CD4-positive, alpha-beta memory T cell (primary cell): ENCODE measurements at regions not wholly inside any gene's neighbourhood (a gene's known extent, or its start where the extent isn't known, plus 50 kb on each side); places are given as distances from the start of the nearest gene placed in this dataset.
"Not testable (repeated sequence)": the region's sequence is repeated elsewhere in the genome, so short reads cannot be mapped to it uniquely, and the experiment has no call there.

Experiments used
- CTCF ChIA-PET: fragments of 350-600 bp; sonication (Branson Sonifier 250); formaldehyde crosslinking; loops from one replicate; lab custom pipeline; 2021; ENCODE audit warnings: inconsistent platforms; ENCODE audit not compliant: partially characterized antibody; lab: Charles Lee
- POLR2A ChIA-PET: fragments of 350-600 bp; sonication (Branson Sonifier 250); formaldehyde crosslinking; loops from one replicate; lab custom pipeline; 2021; ENCODE audit not compliant: partially characterized antibody; lab: Charles Lee
- DNase-seq, 5 donors: peaks; one replicate each; pipeline versions ENCODE4 v3.0.0 to v3.0.0-alpha.2; 2020 to 2022; ENCODE audit warnings: mixed read lengths in 1 of 5
- H3K27ac ChIP-seq: one replicate; pipeline ENCODE4 v1.7.0; 2013; ENCODE audit warnings: low read depth, low read length
- H3K27me3 ChIP-seq: 2 replicates; pipeline ENCODE4 v1.7.0; 2013; ENCODE audit warnings: mild to moderate bottlenecking, low read length, moderate library complexity; ENCODE audit not compliant: insufficient read depth
- H3K36me3 ChIP-seq: 2 replicates; pipeline ENCODE4 v1.7.0; 2013; ENCODE audit warnings: mild to moderate bottlenecking, low read length, moderate library complexity; ENCODE audit not compliant: insufficient read depth
- H3K4me1 ChIP-seq: 2 replicates; pipeline ENCODE4 v1.7.0; 2013; ENCODE audit warnings: mild to moderate bottlenecking, low read length, moderate library complexity; ENCODE audit not compliant: insufficient read depth
- H3K4me3 ChIP-seq, 2 donors: one replicate each; pipeline ENCODE4 v1.7.0; 2013; ENCODE audit warnings: low read length in 2 of 2, mild to moderate bottlenecking in 1 of 2
- H3K9me3 ChIP-seq, 2 donors: one replicate each; pipeline ENCODE4 v1.7.0; 2013; ENCODE audit warnings: low read length in 2 of 2, control low read depth in 1 of 2; ENCODE audit not compliant: control insufficient read depth in 1 of 2
- H3K27ac Mint-ChIP-seq, 7 donors: one replicate each; pipeline ENCODE4 v1.8.0; 2020 to 2021; ENCODE audit warnings: mixed read lengths in 7 of 7, mild to moderate bottlenecking in 6 of 7, inconsistent platforms in 3 of 7, moderate library complexity in 3 of 7
- H3K27me3 Mint-ChIP-seq, 2 donors: one replicate each; pipeline ENCODE4 v1.8.0; 2020 to 2021; ENCODE audit warnings: mixed read lengths in 2 of 2
- H3K36me3 Mint-ChIP-seq, 2 donors: one replicate each; pipeline ENCODE4 v1.8.0; 2020 to 2021; ENCODE audit warnings: mixed read lengths in 2 of 2, inconsistent platforms in 1 of 2, mild to moderate bottlenecking in 1 of 2
- H3K4me1 Mint-ChIP-seq, 4 donors: one replicate each; pipeline ENCODE4 v1.8.0; 2020 to 2021; ENCODE audit warnings: mixed read lengths in 4 of 4, mild to moderate bottlenecking in 1 of 4
- H3K4me3 Mint-ChIP-seq, 8 donors: one replicate each; pipeline ENCODE4 v1.8.0; 2020 to 2021; ENCODE audit warnings: mixed read lengths in 8 of 8, mild to moderate bottlenecking in 7 of 8, moderate library complexity in 6 of 8, inconsistent platforms in 3 of 8
- H3K9me3 Mint-ChIP-seq, 8 donors: one replicate each; pipeline ENCODE4 v1.8.0; 2020 to 2021; ENCODE audit warnings: mixed read lengths in 8 of 8, mild to moderate bottlenecking in 5 of 8, inconsistent platforms in 3 of 8, moderate library complexity in 1 of 8
- intact Hi-C: fragments of 100-400 bp; cut with micrococcal nuclease; formaldehyde crosslinking; loops from one replicate; pipeline ENCODE4 v1.15.1; 2023

DNA sequence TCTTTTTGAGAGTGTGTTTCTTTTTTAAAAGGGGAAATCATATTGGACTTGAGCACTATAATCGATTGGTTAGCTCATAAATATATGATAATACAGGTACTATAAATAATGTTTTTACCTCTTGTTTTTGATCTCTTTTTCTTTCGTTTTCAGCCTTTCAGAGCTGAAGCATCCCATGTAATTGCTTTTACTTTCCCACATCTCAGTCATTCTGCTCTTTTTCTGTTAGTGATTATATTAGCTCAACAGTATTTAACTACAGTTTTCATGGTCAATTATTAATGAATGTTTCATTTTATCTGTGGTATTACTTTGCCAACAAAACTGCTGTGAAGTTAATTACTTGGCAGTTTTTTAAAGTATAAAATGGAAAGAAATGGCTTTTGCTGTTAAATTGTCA is 811.1 kb downstream of the PRIM2 start:
- H3K4me3 Mint-ChIP-seq, CTCF ChIA-PET, DNase-seq, H3K4me1 Mint-ChIP-seq, H3K27me3 ChIP-seq, H3K4me3 ChIP-seq, H3K36me3 Mint-ChIP-seq, H3K9me3 ChIP-seq, POLR2A ChIA-PET, H3K36me3 ChIP-seq, H3K27me3 Mint-ChIP-seq, H3K27ac Mint-ChIP-seq, H3K4me1 ChIP-seq, H3K27ac ChIP-seq, intact Hi-C loops: not testable (repeated sequence)
- H3K9me3 Mint-ChIP-seq: peaks cover 0 to 17% (median 7%) of the 10 kb centered on the region in 8 donors

DNA sequence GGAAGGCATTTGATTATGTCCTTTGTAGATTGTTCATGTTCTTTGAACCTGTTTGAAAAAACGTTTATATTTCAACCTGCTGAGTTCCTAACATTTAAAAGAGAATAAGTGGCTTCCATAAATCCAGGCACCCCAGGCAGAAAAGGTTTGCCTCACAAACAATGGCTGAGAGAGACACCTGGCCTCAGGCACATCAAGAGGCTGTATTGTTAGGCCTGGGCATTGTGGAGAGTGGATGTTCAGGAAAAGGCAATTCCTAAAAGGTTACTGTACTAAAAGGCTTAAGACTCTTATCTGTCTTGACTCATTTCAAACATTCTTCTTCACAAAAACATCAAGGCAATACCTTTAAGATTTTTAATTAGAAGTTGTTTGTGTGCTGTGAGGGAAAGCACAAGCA is 811.7 kb downstream of the PRIM2 start:
- DNase-seq, H3K4me1 ChIP-seq, H3K4me3 Mint-ChIP-seq, H3K27me3 ChIP-seq, H3K4me1 Mint-ChIP-seq, H3K27me3 Mint-ChIP-seq, H3K9me3 ChIP-seq, H3K4me3 ChIP-seq, H3K36me3 ChIP-seq, H3K36me3 Mint-ChIP-seq, intact Hi-C loops, H3K27ac ChIP-seq, H3K27ac Mint-ChIP-seq, POLR2A ChIA-PET, CTCF ChIA-PET: not testable (repeated sequence)
- H3K9me3 Mint-ChIP-seq: peaks cover 0 to 17% (median 7%) of the 10 kb centered on the region in 8 donors

DNA sequence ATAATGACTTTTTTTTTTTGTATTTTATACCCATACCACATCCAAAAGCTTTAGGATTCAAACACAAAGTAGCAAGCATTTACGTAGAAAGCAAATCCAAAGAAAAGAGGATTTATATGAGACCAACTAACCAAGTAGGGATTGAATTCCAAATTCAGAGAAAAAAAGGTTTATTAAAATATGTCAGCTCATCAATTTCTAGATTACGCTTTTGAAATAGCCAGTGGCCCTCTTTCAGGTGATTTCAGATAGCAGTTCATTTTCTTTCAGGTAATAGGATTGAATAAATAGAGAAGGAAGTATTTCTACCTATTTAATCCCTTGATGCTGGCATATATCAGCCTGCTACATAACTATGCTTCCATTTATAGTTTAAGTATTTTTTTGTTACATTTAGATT is 822.3 kb downstream of the PRIM2 start:
- H3K9me3 Mint-ChIP-seq, POLR2A ChIA-PET, H3K27me3 ChIP-seq, H3K27me3 Mint-ChIP-seq, intact Hi-C loops, H3K36me3 Mint-ChIP-seq, H3K4me3 Mint-ChIP-seq, H3K27ac ChIP-seq, H3K9me3 ChIP-seq, H3K4me3 ChIP-seq, DNase-seq, H3K27ac Mint-ChIP-seq, H3K36me3 ChIP-seq, H3K4me1 Mint-ChIP-seq, CTCF ChIA-PET, H3K4me1 ChIP-seq: not testable (repeated sequence)

DNA sequence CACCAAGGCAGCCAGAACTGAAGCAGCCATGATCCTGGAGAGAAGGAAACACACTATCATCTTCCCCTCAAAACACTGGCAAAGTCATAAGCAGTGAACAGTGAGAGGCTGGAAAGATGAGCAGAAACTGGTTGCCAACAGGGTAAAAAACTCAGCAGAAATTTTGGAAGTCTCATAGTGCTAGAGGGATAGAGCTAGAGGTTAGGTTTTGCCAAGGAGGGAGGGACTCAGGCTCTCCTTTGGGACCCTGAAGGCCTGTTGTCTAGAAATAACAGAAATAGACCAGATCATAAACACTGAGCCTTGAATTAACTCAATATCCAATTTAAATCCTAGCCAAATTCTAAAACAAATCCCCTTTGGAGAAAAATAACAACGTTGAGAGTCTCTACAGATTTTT is 853.6 kb downstream of the PRIM2 start:
- H3K4me1 ChIP-seq, H3K9me3 Mint-ChIP-seq, intact Hi-C loops, H3K4me3 Mint-ChIP-seq, POLR2A ChIA-PET, H3K27me3 Mint-ChIP-seq, H3K9me3 ChIP-seq, CTCF ChIA-PET, H3K4me1 Mint-ChIP-seq, H3K27me3 ChIP-seq, DNase-seq, H3K4me3 ChIP-seq, H3K27ac ChIP-seq, H3K36me3 ChIP-seq, H3K36me3 Mint-ChIP-seq, H3K27ac Mint-ChIP-seq: not testable (repeated sequence)

DNA sequence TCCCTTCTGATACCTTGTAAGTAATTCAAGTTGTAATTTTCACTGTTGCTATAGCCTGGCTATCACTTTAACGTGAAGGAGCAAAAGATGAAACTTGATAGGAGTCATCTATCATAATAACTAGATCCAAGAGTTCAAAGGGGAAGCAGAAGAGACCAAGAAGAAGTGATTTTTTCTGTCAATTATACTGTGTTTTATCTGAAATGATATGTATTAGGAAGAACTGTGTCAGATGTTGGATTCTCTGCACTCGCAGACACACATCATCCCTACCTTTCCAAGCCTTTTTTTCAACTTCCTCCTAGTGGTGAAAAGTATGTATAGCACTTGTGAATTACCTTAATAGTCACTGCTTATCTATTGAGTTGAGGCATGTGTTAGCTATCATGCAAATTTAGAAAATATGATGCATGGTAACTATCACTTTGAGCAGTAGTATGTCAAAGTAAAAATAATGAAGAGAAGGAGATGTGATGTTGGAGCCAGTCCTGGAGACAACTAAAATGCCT is 864.2 kb downstream of the PRIM2 start:
- intact Hi-C loops, H3K4me1 Mint-ChIP-seq, POLR2A ChIA-PET, H3K27me3 Mint-ChIP-seq, H3K27ac ChIP-seq, CTCF ChIA-PET, H3K27ac Mint-ChIP-seq, DNase-seq, H3K4me3 Mint-ChIP-seq, H3K4me3 ChIP-seq, H3K27me3 ChIP-seq, H3K9me3 ChIP-seq, H3K36me3 ChIP-seq, H3K4me1 ChIP-seq, H3K36me3 Mint-ChIP-seq, H3K9me3 Mint-ChIP-seq: not testable (repeated sequence)

DNA sequence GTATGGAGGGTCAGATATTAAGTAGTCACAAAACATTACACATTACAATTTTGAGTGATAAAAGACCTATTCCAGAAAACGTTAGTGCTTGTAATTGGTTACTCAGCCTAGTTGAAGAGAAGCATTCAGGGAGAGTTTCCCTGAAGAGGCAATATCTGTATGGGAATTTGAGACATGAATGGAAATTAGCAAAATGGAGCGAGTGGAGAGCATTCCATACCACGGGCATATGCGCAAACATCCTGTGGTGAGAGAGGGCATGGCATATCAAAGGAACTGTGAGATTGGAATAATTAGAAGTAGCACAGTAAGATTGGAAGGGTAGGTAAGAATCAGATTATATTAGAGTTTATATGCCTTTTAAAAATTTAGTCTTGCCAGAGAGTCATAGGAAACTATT is 867.9 kb downstream of the PRIM2 start:
- H3K27ac ChIP-seq, POLR2A ChIA-PET, H3K27me3 Mint-ChIP-seq, CTCF ChIA-PET, H3K4me3 Mint-ChIP-seq, H3K4me1 Mint-ChIP-seq, H3K9me3 ChIP-seq, H3K36me3 ChIP-seq, H3K9me3 Mint-ChIP-seq, DNase-seq, H3K36me3 Mint-ChIP-seq, H3K27me3 ChIP-seq, H3K27ac Mint-ChIP-seq, H3K4me1 ChIP-seq, H3K4me3 ChIP-seq, intact Hi-C loops: not testable (repeated sequence)

DNA sequence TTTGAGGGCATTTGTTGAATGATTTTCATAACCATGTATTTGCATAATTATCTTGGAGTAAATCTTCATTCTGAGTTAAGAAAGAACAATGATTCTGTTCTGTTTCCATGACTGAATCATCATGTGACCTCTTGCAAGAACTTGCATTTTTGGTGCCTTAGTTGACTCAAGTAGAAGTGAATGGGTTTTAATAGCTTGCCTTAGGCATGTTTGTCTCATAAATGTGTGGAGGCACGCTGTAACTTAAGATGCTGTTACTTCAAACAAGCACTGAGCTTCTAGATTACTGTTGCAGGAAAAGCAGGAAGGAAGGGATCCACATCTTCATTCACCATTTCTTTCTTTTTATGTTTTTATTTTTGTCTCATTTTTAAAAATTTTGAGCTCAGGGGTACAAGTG is 875.8 kb downstream of the PRIM2 start:
- H3K9me3 ChIP-seq, POLR2A ChIA-PET, H3K4me3 Mint-ChIP-seq, H3K4me1 Mint-ChIP-seq, H3K27ac Mint-ChIP-seq, H3K27me3 Mint-ChIP-seq, intact Hi-C loops, H3K36me3 ChIP-seq, H3K36me3 Mint-ChIP-seq, DNase-seq, H3K4me3 ChIP-seq, H3K27ac ChIP-seq, CTCF ChIA-PET, H3K4me1 ChIP-seq, H3K27me3 ChIP-seq: not testable (repeated sequence)
- peaks cover 0 to 15% (median 4%) of the 10 kb centered on the region in 8 donors for H3K9me3 Mint-ChIP-seq

DNA sequence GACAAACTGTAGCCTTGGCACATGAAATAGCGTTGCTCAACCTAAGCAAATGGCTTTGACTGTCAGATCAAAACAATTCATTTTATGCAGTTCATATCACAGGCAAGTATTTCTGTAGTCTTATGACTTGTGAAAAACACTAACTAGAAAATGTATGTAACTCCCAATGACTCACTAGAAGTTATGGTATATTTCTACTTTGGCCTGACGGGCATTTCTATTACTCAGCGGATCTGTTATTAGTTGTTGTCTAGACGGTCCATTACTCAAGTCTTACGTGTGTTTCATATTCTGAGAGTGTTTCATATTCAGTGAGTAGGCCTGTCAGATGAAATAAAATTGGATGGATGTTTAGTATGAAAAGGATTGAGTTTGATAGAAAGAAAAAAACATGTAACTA is 880.9 kb downstream of the PRIM2 start:
- Mint-ChIP-seq H3K36me3 (no peaks in the 10 kb centered on the region), H3K9me3 (peaks cover 0 to 5% (median under 1%) of the 10 kb centered on the region in 8 donors), H3K4me1 (no peaks in the 10 kb centered on the region), H3K27me3 (no peaks in the 10 kb centered on the region), H3K4me3 (no peak overlapping the region), H3K27ac (no peak overlapping the region)
- no peaks in the 10 kb centered on the region for H3K27me3 ChIP-seq
- intact Hi-C loops: no loop called here
- POLR2A ChIA-PET: no interaction called here
- CTCF ChIA-PET: no interaction called here
- no peak for DNase-seq
- no peak overlapping the region for H3K27ac ChIP-seq
- H3K4me1 ChIP-seq: no peaks in the 10 kb centered on the region
- no peak overlapping the region for H3K4me3 ChIP-seq
- H3K9me3 ChIP-seq: no peaks in the 10 kb centered on the region
- H3K36me3 ChIP-seq: no peaks in the 10 kb centered on the region
